ENCODE measurements at regions not wholly inside any gene's neighbourhood (a gene's known extent, or its start where the extent isn't known, plus 50 kb on each side); places are given as distances from the start of the nearest gene placed in this dataset.

- TF ChIP-seq YY1 (IDR thresholded peaks at IDR 0.05; ENCODE audit: low read depth) (no peak), IRF3 (IDR thresholded peaks at IDR 0.05; ENCODE audit: low read depth, low read length) (no peak), CTCF (IDR thresholded peaks at IDR 0.05) (no peak), GABPA (IDR thresholded peaks at IDR 0.05; ENCODE audit: low read depth) (no peak), RXRA (IDR thresholded peaks at IDR 0.05; ENCODE audit: borderline replicate concordance, low read depth) (no peak), RFX5 (IDR thresholded peaks at IDR 0.05; ENCODE audit: low read length) (no peak), GATA2 (CRISPR knock-in tag; IDR thresholded peaks at IDR 0.05) (no peak), MAX (IDR thresholded peaks at IDR 0.05; ENCODE audit: low read depth) (no peak), JUND (IDR thresholded peaks at IDR 0.05) (no peak)
These were observed 159.2 kb upstream of the TUT7 start for GRCh38 chr9:86513429-86513828.

All from SK-N-SH (cell line).